HG03066 (cell line): ENCODE measurements at regions not wholly inside any gene's neighbourhood (a gene's known extent, or its start where the extent isn't known, plus 50 kb on each side); places are given as distances from the start of the nearest gene placed in this dataset.
A peak's percentile ranks its signal among the peaks of the same experiment; 100 is the strongest.

Experiments
- ATAC-seq: cut with Tn5 transposase; IDR thresholded peaks from one replicate; pipeline ENCODE4 v1.9.1; 2021; ENCODE audit warnings: low read depth; ENCODE audit not compliant: unreplicated experiment

DNA sequence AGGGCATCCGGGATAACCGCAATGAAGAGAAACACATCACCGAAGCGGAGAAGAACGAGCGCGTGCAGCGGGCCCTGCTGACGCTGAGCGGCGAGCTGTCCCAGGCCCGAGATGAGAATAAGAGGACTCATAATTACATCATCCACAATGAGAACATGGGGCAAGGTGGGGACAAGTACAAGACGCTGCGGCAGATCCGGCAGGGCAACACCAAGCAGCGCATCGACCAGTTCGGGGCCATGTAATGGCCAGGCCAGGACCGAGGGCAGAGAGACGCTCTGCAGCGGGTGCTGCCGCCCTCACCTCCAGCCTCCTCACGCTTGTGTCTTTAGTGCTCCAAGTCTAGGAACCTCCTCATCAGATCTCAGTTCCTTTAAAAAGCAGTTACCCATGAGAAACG is 863.7 kb upstream of the ALCAM start:
- ATAC-seq = no peak

DNA sequence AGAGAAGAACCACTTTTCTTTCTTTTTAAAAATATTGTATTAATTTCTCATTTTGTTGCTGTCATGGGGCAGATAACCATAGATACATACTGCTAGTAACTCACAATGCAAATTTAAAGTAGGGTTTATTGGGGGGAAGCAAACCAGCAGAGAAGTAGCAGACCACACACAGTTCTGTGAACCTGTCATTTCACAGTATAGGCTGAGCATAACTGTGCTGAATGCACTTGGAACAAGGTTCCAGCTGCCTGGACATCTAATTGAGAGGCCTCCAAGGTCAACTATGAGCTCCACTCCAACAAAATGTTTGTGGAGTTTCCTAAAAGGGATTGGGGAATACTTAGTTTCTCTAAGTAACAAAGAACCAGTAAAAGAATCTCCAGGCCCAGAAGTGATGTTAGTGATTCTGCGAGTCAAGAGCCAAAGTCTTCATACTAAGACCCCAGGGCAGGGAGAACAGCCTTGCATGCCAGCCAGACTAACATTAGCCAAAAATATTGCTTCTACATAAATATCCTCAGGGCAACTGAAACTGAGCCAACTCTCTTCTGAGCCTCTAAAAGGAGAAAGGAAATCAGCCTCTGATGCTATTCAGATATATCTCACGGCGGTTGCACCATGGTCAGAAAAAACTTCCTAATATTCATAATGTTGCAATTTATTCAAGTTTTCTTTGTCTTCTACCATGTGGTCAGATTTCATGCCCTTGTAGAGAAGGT is 856.4 kb upstream of the ALCAM start:
- no peak for ATAC-seq

DNA sequence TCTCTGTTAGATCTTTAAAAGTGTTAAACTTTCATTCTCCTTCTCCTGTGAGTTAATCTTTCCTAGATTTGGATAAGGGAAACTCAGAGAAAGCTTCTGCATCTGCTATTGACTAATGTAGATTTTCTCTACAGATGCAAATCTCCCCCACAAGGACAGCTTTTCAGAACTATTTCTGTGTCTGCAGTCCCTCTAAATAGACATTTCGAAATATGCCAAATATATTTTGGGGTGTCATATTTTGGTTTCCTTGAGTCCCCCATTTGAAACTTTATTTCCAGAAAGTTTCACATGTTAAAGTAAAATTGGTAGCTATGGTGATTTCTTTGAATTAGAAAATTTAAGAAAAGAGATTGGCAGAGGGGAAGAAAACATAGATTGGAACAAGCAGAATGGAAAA is 852.3 kb upstream of the ALCAM start:
- no peak for ATAC-seq

GRCh38 chr3:104514776-104515175 is 851.9 kb upstream of the ALCAM start:
- no peak for ATAC-seq

DNA sequence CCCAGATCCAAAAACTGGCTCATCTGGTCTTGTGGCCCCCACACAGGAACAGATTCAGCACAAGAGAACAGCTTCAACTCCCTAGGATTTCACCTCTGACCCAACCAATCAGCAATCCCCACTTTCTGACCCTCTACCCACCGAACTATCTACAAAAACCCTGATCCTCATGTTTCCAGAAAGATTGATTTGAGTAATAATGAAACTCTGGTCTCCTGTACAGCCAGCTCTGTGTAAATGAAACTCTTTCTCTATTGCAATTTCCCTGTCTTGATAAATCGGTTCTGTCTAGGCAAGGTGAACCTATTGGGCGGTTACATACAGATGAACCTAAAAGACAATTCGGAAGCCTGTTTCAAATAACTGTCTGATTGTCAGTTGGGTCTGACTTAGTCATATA is 847.6 kb upstream of the ALCAM start:
- ATAC-seq = peak; percentile 18

DNA sequence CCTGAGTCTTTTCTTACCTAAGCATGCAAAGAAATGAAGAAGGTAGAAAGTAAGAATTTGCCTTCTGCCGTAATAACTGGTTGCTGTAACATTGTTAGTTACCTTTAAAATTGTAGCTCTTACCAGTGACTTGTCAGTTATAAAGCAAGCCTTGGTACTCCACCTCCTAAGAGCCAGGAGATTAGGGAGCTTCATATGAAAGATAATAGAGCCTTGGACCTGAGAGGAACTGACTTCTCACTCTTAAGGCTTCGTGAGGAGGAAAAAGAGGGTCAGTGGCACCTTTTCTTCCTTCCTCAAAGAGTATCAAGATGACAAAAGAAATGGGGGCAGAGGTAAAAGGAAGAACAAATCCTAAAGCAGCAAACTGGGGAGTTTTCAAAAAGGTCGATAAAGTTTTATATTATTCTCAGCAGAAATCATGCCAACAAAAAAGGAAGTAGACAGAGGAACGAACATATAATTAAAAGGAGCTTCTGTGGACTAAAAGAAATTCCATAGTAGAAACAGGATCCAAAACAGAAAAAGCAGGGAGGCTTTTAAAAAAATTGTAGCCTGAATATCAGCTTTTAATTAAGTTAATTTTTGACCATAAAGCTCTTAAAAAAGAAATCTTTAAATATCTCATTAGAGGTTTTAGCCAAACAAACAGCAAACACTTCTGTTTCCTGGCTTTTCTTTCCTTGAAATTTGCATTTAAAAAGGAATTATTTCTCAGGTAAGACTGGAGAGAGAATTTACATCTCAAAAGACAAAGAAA is 847.1 kb upstream of the ALCAM start:
- no peak for ATAC-seq

DNA sequence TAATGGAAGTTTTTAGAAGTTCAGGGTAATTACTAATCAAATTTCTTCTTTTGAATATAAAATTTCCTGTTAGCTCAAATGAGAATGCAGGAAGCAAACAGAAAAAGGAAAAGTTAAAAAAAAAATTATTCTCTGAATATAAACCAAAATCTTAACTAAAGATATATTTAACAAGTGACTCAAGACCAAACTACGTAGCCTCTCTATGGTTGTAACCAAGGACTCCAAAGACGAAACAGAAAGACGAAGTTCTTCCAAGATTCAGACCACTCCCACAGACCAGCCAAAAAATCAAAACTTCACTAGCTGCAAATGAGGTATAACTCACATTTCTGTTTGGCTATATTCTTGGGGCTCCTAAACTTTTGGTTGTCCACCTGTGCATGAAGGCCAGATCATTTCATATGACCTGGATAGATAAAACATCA is 846.5 kb upstream of the ALCAM start:
- peak; percentile 47 for ATAC-seq

- ATAC-seq = peak; percentile 36
Measured at GRCh38 chr3:104521606-104522336, 844.9 kb upstream of the ALCAM start.

DNA sequence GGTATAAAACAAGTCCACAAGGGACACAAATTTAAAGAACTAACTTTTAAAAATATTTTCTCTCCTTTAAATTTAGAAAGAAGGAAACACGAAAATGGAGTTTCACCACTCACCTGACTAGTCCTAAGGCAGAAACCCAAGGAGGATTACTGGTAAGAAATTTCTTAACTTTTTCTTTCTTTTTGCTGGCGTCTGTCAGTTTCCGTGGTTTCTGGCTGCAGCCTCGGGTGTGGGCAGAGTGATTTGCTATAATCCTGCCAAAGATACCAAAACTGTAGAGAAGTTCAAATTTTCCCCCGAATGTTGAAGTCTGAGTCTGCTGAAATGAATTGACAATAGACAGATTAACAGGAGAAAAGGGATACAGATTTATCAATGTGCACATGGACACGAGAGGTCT is 843.6 kb upstream of the ALCAM start:
- ATAC-seq = no peak

DNA sequence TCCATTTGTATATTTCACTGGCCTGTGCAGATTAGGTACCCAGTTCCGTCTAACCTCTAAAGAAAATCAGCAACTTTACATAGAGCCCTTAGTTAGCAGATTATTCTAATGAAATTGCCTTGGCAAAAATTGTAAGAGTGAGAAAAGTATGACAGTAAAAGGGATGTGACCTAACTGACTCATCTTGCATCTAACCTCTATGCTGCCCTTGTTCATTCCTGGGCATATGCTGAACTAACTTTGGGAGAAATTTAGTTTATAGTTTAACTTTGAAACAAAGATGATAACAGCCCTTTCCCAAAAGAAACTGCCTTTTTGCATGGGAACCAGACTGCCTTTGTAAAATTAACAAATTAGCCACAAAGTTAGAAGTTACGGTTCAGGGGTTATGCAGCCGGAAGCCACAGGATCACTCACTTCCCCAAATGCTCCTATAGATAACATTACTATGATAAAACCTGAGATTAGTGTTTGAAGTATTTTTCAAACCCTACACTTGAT is 839.8 kb upstream of the ALCAM start:
- peak; percentile 74 for ATAC-seq

DNA sequence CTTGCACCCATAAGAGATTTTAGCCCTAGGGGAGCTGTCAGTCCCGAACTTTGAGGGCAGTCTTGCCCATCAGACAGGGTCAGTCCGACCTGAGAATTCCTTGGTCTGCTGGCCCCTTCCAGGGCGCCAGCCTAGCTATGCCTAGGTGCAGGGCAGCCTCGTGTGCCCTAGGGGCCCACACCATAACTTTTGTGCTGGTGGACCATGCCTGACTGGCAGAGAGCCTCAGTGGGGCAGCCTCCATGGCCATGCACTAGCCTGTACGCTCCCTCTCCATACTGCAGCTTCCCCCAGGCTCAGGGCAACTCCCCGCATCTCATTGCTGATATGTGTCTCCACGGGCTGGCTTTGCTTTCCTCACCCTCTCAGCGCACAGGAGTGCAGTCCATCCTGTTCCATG is 835.8 kb upstream of the ALCAM start:
- no peak for ATAC-seq

DNA sequence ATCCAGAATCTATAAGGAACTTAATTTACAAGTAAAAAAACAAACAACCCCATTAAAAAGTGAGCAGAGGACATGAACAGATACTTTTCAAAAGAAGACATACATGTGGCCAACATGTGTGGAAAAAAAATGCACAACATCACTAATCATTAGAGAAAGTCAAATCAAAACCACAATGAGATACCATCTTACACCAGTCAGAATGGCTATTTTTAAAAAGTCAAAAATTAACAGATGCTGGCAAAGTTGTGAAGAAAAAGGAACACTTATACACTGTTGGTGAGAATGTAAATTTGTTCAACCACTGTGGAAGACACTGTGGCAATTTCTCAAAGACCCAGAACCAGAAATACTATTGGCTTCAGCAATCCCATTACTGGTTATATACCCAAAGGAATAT is 830.0 kb upstream of the ALCAM start:
- no peak for ATAC-seq

GRCh38 chr3:104537323-104537722 is 829.4 kb upstream of the ALCAM start:
- no peak for ATAC-seq

- no peak for ATAC-seq
Measured at GRCh38 chr3:104546301-104546700, 820.4 kb upstream of the ALCAM start.

GRCh38 chr3:104547031-104547430 is 819.7 kb upstream of the ALCAM start:
- ATAC-seq = no peak

- no peak for ATAC-seq
Measured at GRCh38 chr3:104548401-104548800, 818.3 kb upstream of the ALCAM start.

GRCh38 chr3:104549099-104549714 is 817.5 kb upstream of the ALCAM start:
- no peak for ATAC-seq

DNA sequence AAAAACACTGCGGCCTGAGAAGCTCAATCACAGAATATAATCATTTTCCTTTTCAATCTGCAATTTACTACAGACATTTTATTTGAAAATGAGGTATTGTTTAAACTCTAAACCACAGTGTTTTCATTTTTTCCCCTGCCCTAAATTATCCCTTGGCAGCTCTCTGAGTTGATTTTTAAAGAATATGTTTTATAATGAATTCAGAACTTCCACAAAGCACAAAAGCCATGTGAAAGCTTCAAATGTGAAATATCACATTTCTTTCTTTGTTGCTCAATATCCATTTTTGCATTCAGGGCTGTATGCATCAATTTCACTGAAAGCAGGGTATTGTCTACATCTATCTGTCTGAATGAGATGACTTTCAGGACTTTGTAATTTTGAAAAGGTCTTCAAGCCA is 813.6 kb upstream of the ALCAM start:
- ATAC-seq = no peak

DNA sequence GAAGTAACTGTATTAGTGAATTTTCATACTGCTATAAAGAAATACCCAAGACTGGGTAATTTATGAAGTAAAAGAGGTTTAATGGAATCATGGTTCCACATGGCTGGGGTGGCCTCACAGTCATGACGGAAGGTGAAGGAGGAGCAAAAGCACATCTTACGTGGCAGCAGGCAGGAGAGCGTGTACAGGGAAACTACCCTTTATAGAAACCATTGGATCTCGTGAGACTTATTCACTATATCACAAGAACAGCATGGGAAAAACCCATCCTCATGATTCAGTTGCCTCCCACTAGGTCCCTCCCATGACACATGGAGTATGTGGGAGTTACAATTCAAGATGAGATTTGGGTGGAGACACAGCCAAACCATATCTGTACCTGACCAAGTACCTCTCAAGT is 812.3 kb upstream of the ALCAM start:
- no peak for ATAC-seq

DNA sequence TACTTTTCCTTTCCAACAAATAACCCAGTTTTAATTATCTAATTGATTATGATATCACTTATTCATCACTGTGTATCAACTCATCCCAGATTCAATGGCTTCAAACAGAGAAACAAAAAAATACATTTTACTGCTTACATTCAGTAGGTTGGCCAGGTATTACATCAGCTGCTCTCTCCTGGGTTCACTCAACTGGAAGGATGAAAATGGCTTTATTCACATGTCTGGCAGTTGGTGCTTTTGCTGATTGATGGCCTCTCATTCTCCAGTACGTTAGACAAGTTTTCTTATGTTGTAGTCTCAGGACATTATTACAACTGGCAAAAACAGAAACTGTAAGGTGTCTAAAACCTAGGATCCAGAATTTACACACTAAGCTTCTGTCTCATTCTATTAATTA is 811.0 kb upstream of the ALCAM start:
- ATAC-seq = no peak
